HTR-8/SVneo (cell line): ENCODE measurements at regions not wholly inside any gene's neighbourhood (a gene's known extent, or its start where the extent isn't known, plus 50 kb on each side); places are given as distances from the start of the nearest gene placed in this dataset.

Experiments
- DNase-seq: peaks from one replicate; pipeline ENCODE4 v3.0.0; 2011; ENCODE audit warnings: low spot score, mixed read lengths; ENCODE audit not compliant: insufficient read length
- FAIRE-seq: peaks from 2 replicates; lab custom pipeline; 2011; peaks lifted over from hg19 to GRCh38; lab: Jason Lieb, UNC

GRCh38 chr3:30198162-30198561 lies 408.2 kb upstream of the TGFBR2 start:
- no peak for DNase-seq
- FAIRE-seq, result no peak

- DNase-seq (peak; percentile 23), FAIRE-seq (no peak)
These were observed 407.2 kb upstream of the TGFBR2 start for GRCh38 chr3:30199096-30199759.

GRCh38 chr3:30199855-30200254 lies 406.5 kb upstream of the TGFBR2 start:
- FAIRE-seq (no peak), DNase-seq (no peak)

- no peak for DNase-seq
- FAIRE-seq, result no peak
These were observed 404.7 kb upstream of the TGFBR2 start for GRCh38 chr3:30201715-30202114.

GRCh38 chr3:30203301-30203700 lies 403.1 kb upstream of the TGFBR2 start:
- FAIRE-seq, result no peak

GRCh38 chr3:30204126-30204525 lies 402.3 kb upstream of the TGFBR2 start:
- DNase-seq (no peak), FAIRE-seq (no peak)

More at GRCh38 chr3:30203301-30203700, 403.1 kb upstream of the TGFBR2 start:
- no peak for DNase-seq

GRCh38 chr3:30206051-30206450 lies 400.4 kb upstream of the TGFBR2 start:
- FAIRE-seq, result no peak
- DNase-seq, result no peak

- no peak for FAIRE-seq
These were observed 384.8 kb upstream of the TGFBR2 start for GRCh38 chr3:30221619-30222018.

GRCh38 chr3:30222441-30222840 lies 384.0 kb upstream of the TGFBR2 start:
- no peak for FAIRE-seq
- no peak for DNase-seq

More at GRCh38 chr3:30221619-30222018, 384.8 kb upstream of the TGFBR2 start:
- no peak for DNase-seq

GRCh38 chr3:30225021-30225420 lies 381.4 kb upstream of the TGFBR2 start:
- DNase-seq, result no peak
- no peak for FAIRE-seq

- FAIRE-seq, result no peak
- no peak for DNase-seq
These were observed 379.7 kb upstream of the TGFBR2 start for GRCh38 chr3:30226601-30227151.

GRCh38 chr3:30227571-30228301 lies 378.7 kb upstream of the TGFBR2 start:
- DNase-seq (peak; percentile 31), FAIRE-seq (no peak)

GRCh38 chr3:30228302-30228631 lies 378.1 kb upstream of the TGFBR2 start:
- FAIRE-seq (no peak), DNase-seq (no peak)

- FAIRE-seq (no peak), DNase-seq (no peak)
These were observed 374.9 kb upstream of the TGFBR2 start for GRCh38 chr3:30231277-30232141.

- DNase-seq, result no peak
- FAIRE-seq, result no peak
These were observed 374.3 kb upstream of the TGFBR2 start for GRCh38 chr3:30232142-30232541.

GRCh38 chr3:30233913-30234646 lies 372.3 kb upstream of the TGFBR2 start:
- no peak for DNase-seq
- no peak for FAIRE-seq

- no peak for DNase-seq
- no peak for FAIRE-seq
These were observed 370.4 kb upstream of the TGFBR2 start for GRCh38 chr3:30236011-30236410.

GRCh38 chr3:30241721-30242120 lies 364.7 kb upstream of the TGFBR2 start:
- no peak for FAIRE-seq

GRCh38 chr3:30245858-30246622 lies 360.4 kb upstream of the TGFBR2 start:
- DNase-seq (no peak), FAIRE-seq (no peak)

More at GRCh38 chr3:30241721-30242120, 364.7 kb upstream of the TGFBR2 start:
- no peak for DNase-seq
